HepG2 (cell line): ENCODE measurements at regions not wholly inside any gene's neighbourhood (a gene's known extent, or its start where the extent isn't known, plus 50 kb on each side); places are given as distances from the start of the nearest gene placed in this dataset.

ENCODE experiments used
- ATAC-seq: fragments of 200-7000 bp; cut with Tn5 transposase; 3 replicates; pipeline ENCODE4 v1.9.1; 2020; ENCODE audit warnings: mild to moderate bottlenecking, moderate library complexity
- BruUV-seq: library from RNA; stranded (reverse); fragments of 400-500 nt; replicated peaks from 2 replicates; lab custom pipeline; 2021; lab: Mats Ljungman, UMichigan
- CTCF ChIA-PET: fragments of 300-600 bp; formaldehyde crosslinking; extraction: SDS; loops from one replicate; lab custom pipeline; 2021; ENCODE audit warnings: low total read pairs, inconsistent platforms, low intra/inter-chr PET ratio; lab: Yijun Ruan, JAX
- POLR2A ChIA-PET: fragments of 350-600 bp; sonication (Branson Sonifier 250); formaldehyde crosslinking; loops from one replicate; lab custom pipeline; 2020; ENCODE audit warnings: antibody characterized with exemption, inconsistent platforms; lab: Yijun Ruan, JAX
- DNase-seq: peaks from one replicate; pipeline ENCODE4 v3.0.0-alpha.2; 2015; ENCODE audit warnings: low spot score
- FAIRE-seq: peaks from 3 replicates; lab custom pipeline; 2011; peaks lifted over from hg19 to GRCh38; lab: Jason Lieb, UNC
- H2AFZ ChIP-seq: one replicate; pipeline ENCODE4 v1.6.1; 2011; ENCODE audit warnings: low read length, inconsistent platforms
- H3K27ac ChIP-seq: fragments of 300-600 bp; 3 replicates; pipeline ENCODE4 v1.8.0; 2011; ENCODE audit warnings: mixed run types, mild to moderate bottlenecking, mixed read lengths, low read length, inconsistent platforms; ENCODE audit not compliant: insufficient read depth; ENCODE audit errors: extremely low read length
- H3K27me3 ChIP-seq, 2 experiments: fragments of 200-600 bp in 1 of 2; 2 replicates in 1 of 2; 3 replicates in 1 of 2; pipeline versions ENCODE4 v1.6.0 to v1.8.0; 2011; ENCODE audit warnings: low read length in 2 of 2, mild to moderate bottlenecking in 2 of 2, moderate library complexity in 2 of 2, inconsistent platforms in 1 of 2; ENCODE audit not compliant: insufficient read depth in 2 of 2, control insufficient read depth in 1 of 2
- H3K36me3 ChIP-seq, 2 experiments: fragments of 200-600 bp in 1 of 2; replicated peaks in 1 of 2; 2 replicates in 1 of 2; 3 replicates in 1 of 2; pipeline versions ENCODE4 v1.5.1 to v1.8.0; 2011; ENCODE audit warnings: low read length in 2 of 2, inconsistent platforms in 1 of 2; ENCODE audit not compliant: insufficient read depth in 2 of 2, control insufficient read depth in 1 of 2
- H3K4me1 ChIP-seq: 2 replicates; pipeline ENCODE4 v1.5.1; 2012; ENCODE audit warnings: low read length, inconsistent platforms; ENCODE audit not compliant: insufficient read depth
- H3K4me2 ChIP-seq: 2 replicates; pipeline ENCODE4 v1.6.0; 2011; ENCODE audit warnings: low read depth, low read length, inconsistent platforms
- H3K4me3 ChIP-seq, 3 experiments: fragments of 200-600 bp in 1 of 3; sonication (generic), shearing (Covaris generic) in 1 of 3; replicated peaks in 1 of 3; 2 replicates each; pipeline ENCODE4 v1.5.1; 2011 to 2016; ENCODE audit warnings: low read length in 3 of 3, inconsistent platforms in 2 of 3, low read depth in 2 of 3, mild to moderate bottlenecking in 2 of 3, control low read depth in 1 of 3, mixed read lengths in 1 of 3; ENCODE audit not compliant: insufficient read depth in 1 of 3
- H3K79me2 ChIP-seq: one replicate; pipeline ENCODE4 v1.6.1; 2011; ENCODE audit warnings: low read length, inconsistent platforms; ENCODE audit not compliant: insufficient read depth
- H3K9ac ChIP-seq: 2 replicates; pipeline ENCODE4 v1.6.0; 2011; ENCODE audit warnings: mild to moderate bottlenecking, low read depth, low read length, inconsistent platforms; ENCODE audit not compliant: insufficient read depth
- H3K9me3 ChIP-seq: 2 replicates; pipeline ENCODE4 v1.5.1; 2012; ENCODE audit warnings: mild to moderate bottlenecking, low read length
- H4K20me1 ChIP-seq: 2 replicates; pipeline ENCODE4 v1.6.0; 2011; ENCODE audit warnings: inconsistent platforms, mild to moderate bottlenecking, low read length, moderate library complexity; ENCODE audit not compliant: insufficient read depth
- ATF7-NPFF ChIP-seq: sonication (generic); formaldehyde crosslinking; IDR thresholded peaks from 2 replicates; pipeline ENCODE4 v1.8.1; 2023; ENCODE audit warnings: mild to moderate bottlenecking, low read depth, missing genetic modification reagents, moderate library complexity
- ATRX ChIP-seq: sonication (generic); formaldehyde crosslinking; IDR thresholded peaks from 2 replicates; pipeline ENCODE4 v1.4.0; 2020; ENCODE audit warnings: missing genetic modification reagents, borderline replicate concordance
- BCL6 ChIP-seq: IDR thresholded peaks from 2 replicates; pipeline ENCODE4 v1.6.1; 2016; ENCODE audit warnings: missing genetic modification reagents, missing compliant biosample characterization
- BHLHE40 ChIP-seq: IDR thresholded peaks from 2 replicates; pipeline ENCODE4 v1.6.1; 2011; ENCODE audit warnings: low read length, improper control_type of control experiment
- KLF12 ChIP-seq: sonication (generic); formaldehyde crosslinking; IDR thresholded peaks from 2 replicates; pipeline ENCODE4 v1.4.0; 2020; ENCODE audit warnings: missing genetic modification reagents, borderline replicate concordance
- NR2F6 ChIP-seq, 2 experiments: IDR thresholded peaks; 2 replicates each; pipeline ENCODE4 v1.6.1; 2016; ENCODE audit warnings: antibody characterized with exemption in 1 of 2, mild to moderate bottlenecking in 1 of 2
- PPARG ChIP-seq: conservative IDR thresholded peaks from 2 replicates; pipeline ENCODE4 v1.6.1; 2016; ENCODE audit warnings: missing biosample characterization, missing genetic modification reagents
- SOX13 ChIP-seq, 3 experiments: fragments of 450-650 bp in 1 of 3; sonication (generic) in 1 of 3; formaldehyde crosslinking in 1 of 3; IDR thresholded peaks in 2 of 3; conservative IDR thresholded peaks in 1 of 3; 2 replicates each; pipeline versions ENCODE4 v1.5.0 to v1.6.1; 2016 to 2020; ENCODE audit warnings: antibody characterized with exemption in 1 of 3, mild to moderate bottlenecking in 1 of 3, missing compliant biosample characterization in 1 of 3, missing genetic modification reagents in 1 of 3, moderate library complexity in 1 of 3
- ZBTB42 ChIP-seq: sonication (generic); formaldehyde crosslinking; IDR thresholded peaks from 2 replicates; pipeline ENCODE4 v1.5.0; 2020; ENCODE audit warnings: mild to moderate bottlenecking, missing genetic modification reagents
- ZNF180 ChIP-seq: sonication (generic); formaldehyde crosslinking; IDR thresholded peaks from 2 replicates; pipeline ENCODE4 v1.4.0; 2020; ENCODE audit warnings: low read depth, missing genetic modification reagents, borderline replicate concordance
- ZNF619 ChIP-seq: sonication (generic); formaldehyde crosslinking; IDR thresholded peaks from 2 replicates; pipeline ENCODE4 v1.4.0; 2020; ENCODE audit warnings: mild to moderate bottlenecking, missing genetic modification reagents
- ZNF703 ChIP-seq: sonication (generic); formaldehyde crosslinking; IDR thresholded peaks from 2 replicates; pipeline ENCODE4 v1.5.1; 2020; ENCODE audit warnings: missing genetic modification reagents, mild to moderate bottlenecking, moderate library complexity, borderline replicate concordance
- WGBS: methylation state at CpG from one replicate; pipeline ENCODE4 v1.1.6; 2017; ENCODE audit warnings: low lambda C conversion rate; 5-methylcytosine and 5-hydroxymethylcytosine counted together
- in situ Hi-C: cut with HindIII; loops from 2 replicates; pipeline ENCODE4 v1.10.0; 2017; ENCODE audit warnings: low pct_unique_long_range_greater_than_20kb; ENCODE audit not compliant: extremely low pct_ligation_motif_present
- intact Hi-C: fragments of 100-400 bp; cut with micrococcal nuclease; formaldehyde crosslinking; loops from one replicate; pipeline ENCODE4 v1.10.0; 2022; ENCODE audit not compliant: unreplicated experiment
- TF ChIP-seq, protein P1 (sequence below): IDR thresholded peaks from 2 replicates; pipeline ENCODE4 v1.6.1; 2018; ENCODE audit warnings: missing genetic modification reagents, mild to moderate bottlenecking, missing compliant biosample characterization
- TF ChIP-seq, protein P2 (sequence below), 2 experiments: IDR thresholded peaks; 2 replicates each; pipeline ENCODE4 v1.6.1; 2011 to 2012; ENCODE audit warnings: low read length in 2 of 2, borderline replicate concordance in 1 of 2, low read depth in 1 of 2, mild to moderate bottlenecking in 1 of 2, moderate library complexity in 1 of 2

DNA sequence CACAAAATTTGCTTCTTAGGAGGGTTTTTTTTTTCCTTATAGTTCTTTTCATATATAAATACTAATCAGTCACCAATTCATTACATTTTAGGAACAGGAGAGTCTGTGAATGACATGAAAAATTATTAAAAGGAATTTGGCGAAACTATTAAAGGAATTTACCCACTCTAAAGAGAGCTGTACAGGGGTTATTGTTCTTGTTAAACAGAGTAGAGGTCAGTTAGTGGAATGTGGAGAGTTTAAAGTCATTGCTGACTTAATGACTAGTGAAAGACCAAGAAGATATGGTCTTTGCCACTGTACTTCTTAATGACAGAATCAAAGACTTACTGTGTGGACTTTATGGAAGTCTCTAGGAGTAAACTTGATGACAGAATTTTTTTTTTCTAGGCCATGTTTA is 333.6 kb upstream of the C2CD4B start:
- peaks cover 76% of the 10 kb centered on the region for H3K4me1 ChIP-seq
- H3K9ac ChIP-seq, result no peak overlapping the region
- WGBS, result 58% methylated on average over 1 of the region's 1 CpG
- FAIRE-seq, result peak; percentile 8
- H2AFZ ChIP-seq, result no peak overlapping the region
- peak overlapping the region; percentile 36 for H3K27ac ChIP-seq
- POLR2A ChIA-PET, result no interaction called here
- H3K9me3 ChIP-seq, result no peaks in the 10 kb centered on the region
- intact Hi-C loops (no loop called here), in situ Hi-C loops (no loop called here)
- no peaks in the 10 kb centered on the region for H4K20me1 ChIP-seq
- H3K4me3 ChIP-seq, result no peak overlapping the region
- H3K36me3 ChIP-seq, result no peaks in the 10 kb centered on the region
- no peaks in the 10 kb centered on the region for H3K27me3 ChIP-seq
- BruUV-seq, result no TSS peak
- DNase-seq, result peak; percentile 70
- CTCF ChIA-PET, result no interaction called here
- H3K4me2 ChIP-seq, result peak overlapping the region; percentile 42; the same call in 1 of the 2 replicates
- no peaks in the 10 kb centered on the region for H3K79me2 ChIP-seq
- ATAC-seq, result peak; percentile 75
- TF ChIP-seq PPARG (CRISPR knock-in tag) (peak; percentile 62; the same call in 1 of the 2 replicates), KLF12 (CRISPR knock-in tag) (no peak), NR2F6 (IDR thresholded peaks at IDR 0.05) (peak; percentile 20; the same call in 1 of the 2 replicates), NR2F6 (CRISPR knock-in tag; IDR thresholded peaks at IDR 0.05) (no peak), ZNF703 (CRISPR knock-in tag) (no peak), BCL6 (CRISPR knock-in tag) (0 out of 2 replicates have a peak, but pooled peaks have one; percentile 4), ZNF180 (no peak), BHLHE40 (no peak), SOX13 (IDR thresholded peaks at IDR 0.05) (no peak), SOX13 (CRISPR knock-in tag; conservative IDR thresholded peaks at IDR 0.05 in 1 of 2, IDR thresholded peaks at IDR 0.05 in 1 of 2) (peak in 1 of 2 experiments; percentile 22; a peak in 1 of 4 replicates), ZBTB42 (CRISPR knock-in tag) (no peak), ZNF619 (CRISPR knock-in tag) (no peak), ATRX (CRISPR knock-in tag) (no peak), ATF7-NPFF (CRISPR knock-in tag) (no peak)
- TF ChIP-seq, protein P1, sequence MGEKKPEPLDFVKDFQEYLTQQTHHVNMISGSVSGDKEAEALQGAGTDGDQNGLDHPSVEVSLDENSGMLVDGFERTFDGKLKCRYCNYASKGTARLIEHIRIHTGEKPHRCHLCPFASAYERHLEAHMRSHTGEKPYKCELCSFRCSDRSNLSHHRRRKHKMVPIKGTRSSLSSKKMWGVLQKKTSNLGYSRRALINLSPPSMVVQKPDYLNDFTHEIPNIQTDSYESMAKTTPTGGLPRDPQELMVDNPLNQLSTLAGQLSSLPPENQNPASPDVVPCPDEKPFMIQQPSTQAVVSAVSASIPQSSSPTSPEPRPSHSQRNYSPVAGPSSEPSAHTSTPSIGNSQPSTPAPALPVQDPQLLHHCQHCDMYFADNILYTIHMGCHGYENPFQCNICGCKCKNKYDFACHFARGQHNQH (CRISPR knock-in tag), result no peak
- TF ChIP-seq, protein P2, sequence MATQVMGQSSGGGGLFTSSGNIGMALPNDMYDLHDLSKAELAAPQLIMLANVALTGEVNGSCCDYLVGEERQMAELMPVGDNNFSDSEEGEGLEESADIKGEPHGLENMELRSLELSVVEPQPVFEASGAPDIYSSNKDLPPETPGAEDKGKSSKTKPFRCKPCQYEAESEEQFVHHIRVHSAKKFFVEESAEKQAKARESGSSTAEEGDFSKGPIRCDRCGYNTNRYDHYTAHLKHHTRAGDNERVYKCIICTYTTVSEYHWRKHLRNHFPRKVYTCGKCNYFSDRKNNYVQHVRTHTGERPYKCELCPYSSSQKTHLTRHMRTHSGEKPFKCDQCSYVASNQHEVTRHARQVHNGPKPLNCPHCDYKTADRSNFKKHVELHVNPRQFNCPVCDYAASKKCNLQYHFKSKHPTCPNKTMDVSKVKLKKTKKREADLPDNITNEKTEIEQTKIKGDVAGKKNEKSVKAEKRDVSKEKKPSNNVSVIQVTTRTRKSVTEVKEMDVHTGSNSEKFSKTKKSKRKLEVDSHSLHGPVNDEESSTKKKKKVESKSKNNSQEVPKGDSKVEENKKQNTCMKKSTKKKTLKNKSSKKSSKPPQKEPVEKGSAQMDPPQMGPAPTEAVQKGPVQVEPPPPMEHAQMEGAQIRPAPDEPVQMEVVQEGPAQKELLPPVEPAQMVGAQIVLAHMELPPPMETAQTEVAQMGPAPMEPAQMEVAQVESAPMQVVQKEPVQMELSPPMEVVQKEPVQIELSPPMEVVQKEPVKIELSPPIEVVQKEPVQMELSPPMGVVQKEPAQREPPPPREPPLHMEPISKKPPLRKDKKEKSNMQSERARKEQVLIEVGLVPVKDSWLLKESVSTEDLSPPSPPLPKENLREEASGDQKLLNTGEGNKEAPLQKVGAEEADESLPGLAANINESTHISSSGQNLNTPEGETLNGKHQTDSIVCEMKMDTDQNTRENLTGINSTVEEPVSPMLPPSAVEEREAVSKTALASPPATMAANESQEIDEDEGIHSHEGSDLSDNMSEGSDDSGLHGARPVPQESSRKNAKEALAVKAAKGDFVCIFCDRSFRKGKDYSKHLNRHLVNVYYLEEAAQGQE (IDR thresholded peaks at IDR 0.05; ENCODE audit: borderline replicate concordance in 1 of 2, low read depth in 1 of 2, low read length in 2 of 2), result no peak
